GM08714 (cell line): ENCODE measurements at regions not wholly inside any gene's neighbourhood (a gene's known extent, or its start where the extent isn't known, plus 50 kb on each side); places are given as distances from the start of the nearest gene placed in this dataset.

ENCODE experiments used
- H3K4me3 ChIP-seq: fragments of 200-500 bp; sonication (Bioruptor generic); 2 replicates; pipeline ENCODE4 v1.5.1; 2014; ENCODE audit warnings: mild to moderate bottlenecking, low read length, inconsistent platforms
- ZNF274 ChIP-seq: IDR thresholded peaks from 2 replicates; pipeline ENCODE4 v1.6.1; 2012; ENCODE audit warnings: mild to moderate bottlenecking, low read depth, low read length

DNA sequence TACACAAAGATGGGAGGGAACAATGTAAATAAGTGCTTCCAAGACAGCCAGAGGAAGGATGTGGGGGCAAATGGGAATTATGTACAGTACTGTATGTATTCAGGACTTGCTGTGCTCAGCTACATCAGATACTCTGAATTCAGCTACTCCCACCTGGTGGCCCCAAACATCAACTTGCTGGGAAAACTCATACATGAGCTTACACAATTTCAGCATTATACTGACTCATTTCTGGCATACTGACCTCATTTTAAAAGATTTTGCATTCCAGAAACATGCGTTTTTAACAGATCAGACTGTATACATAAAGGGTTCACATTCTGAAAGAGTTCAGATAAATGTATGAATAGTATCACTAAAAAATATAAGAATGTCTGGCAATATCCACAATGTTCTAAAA, 59.7 kb downstream of the GPX5 start:
- no peak overlapping the region; the same call in 1 of the 2 replicates for H3K4me3 ChIP-seq
- TF ChIP-seq ZNF274: no peak

DNA sequence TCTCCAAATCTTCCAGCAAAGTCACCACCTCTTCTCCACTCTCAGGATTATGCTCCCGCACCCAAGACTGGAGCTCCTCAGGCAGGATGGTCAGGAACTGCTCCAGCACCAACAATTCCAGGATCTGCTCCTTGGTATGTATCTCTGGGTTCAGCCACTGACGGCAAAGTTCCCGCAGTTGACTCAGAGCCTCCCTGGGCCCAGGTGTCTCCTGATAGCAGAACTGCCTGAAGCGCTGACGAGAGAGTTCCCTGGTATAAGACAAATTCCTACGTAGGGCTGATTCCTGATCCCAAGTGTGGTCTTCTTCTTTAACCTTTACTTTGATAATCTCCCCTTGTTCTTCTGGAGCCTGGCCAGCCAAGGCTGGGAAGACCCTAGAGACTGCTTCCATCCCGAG, 60.6 kb downstream of the GPX5 start:
- TF ChIP-seq ZNF274: no peak
- H3K4me3 ChIP-seq: peak overlapping the region; percentile 75

DNA sequence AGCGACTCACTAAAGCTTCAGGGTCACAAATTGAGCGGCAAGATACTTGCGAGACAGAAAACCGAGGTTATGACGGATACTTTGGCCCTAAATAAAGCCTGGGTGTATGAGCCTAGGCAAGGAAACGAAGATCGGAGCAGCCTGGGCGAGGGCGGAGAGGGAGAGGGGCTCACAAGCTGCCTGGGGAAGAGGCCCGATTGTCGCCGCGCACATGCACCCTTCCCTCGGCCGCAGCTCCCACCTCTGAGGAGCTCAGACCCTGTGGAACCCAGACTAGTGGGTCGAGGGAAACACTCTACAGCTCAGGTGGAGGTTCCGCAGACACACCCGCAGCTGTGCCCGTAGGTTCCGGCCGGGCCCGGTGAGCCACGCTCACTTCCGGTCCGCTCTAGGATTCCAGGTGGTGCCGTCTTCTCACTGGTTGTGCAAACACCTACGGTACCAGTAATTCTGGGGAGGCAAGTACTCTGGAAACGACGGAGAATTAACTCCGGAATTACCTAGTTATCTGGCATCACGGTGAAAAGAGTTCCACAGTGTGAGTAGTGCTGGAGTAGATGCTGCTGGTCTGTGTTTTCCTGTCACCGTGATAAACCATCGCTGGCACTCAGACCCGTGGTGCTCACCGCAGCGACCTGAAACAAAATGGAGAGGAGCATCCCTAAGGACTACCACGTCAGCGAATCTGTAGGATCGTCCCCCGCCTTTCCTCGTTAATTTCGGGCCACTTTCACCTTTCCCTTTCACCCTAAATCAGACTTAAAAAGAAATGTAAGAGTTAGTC, 61.5 kb downstream of the GPX5 start:
- H3K4me3 ChIP-seq: peak overlapping the region; percentile 75
- no peak for TF ChIP-seq ZNF274

DNA sequence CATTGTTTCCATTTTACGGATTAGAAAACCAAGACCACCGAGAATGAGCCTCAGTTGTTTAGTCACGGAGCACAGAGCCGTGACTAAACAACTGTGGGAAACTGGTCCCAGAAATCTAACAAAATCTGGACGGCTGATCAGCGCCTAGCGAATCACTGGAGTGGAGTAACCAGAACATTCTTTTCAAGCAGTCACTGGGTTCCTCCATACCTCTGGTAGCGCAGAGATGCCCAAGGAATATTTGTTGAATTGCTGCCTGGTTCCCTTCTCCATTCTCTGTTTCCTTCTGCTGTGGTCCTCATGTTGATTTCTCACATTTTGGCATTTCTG, 62.0 kb downstream of the GPX5 start:
- TF ChIP-seq ZNF274: no peak
- H3K4me3 ChIP-seq: peak overlapping the region; percentile 75

DNA sequence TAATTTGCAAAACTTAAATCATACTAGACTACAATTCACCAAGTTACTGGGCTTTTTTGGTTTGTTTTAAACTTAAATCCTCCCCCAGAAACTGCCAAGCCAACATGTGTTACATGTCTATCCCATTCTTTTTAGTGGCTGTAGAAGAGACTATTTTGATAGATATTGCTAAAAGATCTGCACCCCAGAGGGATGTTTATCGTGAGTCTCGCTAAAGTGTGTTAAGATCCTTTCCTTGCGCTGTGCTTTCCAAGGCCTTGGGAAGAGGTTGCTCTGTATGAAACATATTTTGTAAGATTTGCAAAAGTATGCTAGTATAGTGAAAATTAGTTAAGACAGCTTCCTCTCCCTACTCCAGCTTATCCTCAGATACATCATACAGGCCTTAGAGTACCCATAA, 63.0 kb downstream of the GPX5 start:
- H3K4me3 ChIP-seq: no peak overlapping the region; the same call in 1 of the 2 replicates
- no peak for TF ChIP-seq ZNF274

DNA sequence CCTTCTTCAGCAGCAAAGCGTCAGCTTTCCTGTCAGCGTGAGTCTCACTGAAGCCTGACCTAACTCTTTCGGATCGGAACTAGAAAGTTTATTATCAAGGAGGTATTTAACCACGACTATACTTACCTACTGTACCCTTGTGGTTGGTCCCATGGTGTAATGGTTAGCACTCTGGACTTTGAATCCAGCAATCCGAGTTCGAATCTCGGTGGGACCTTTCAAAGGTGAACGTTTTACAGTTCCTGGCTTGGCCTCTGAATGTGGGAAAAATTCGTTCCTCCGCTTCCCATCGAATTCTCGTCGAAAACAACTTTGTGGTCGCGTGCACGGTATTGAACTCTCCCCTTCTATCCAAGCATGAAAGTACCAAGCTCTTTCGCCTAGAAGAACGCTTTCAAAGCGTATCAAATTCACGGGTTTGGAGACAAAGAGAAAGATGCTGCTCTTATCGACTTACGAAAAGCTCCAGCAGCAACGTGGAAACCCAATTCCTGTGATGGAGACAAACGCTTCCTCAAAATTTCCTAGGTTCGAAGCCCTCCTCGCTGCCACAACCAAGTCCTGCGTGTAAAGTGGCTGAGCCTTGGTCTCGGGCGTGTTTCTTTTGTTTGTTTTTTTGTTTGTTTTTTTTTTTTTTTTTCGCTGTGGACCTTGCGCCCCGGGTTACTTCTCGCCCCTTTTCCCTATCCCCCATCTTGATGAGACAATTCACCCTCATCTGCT, 63.7 kb downstream of the GPX5 start:
- TF ChIP-seq ZNF274: no peak
- H3K4me3 ChIP-seq: peak overlapping the region; percentile 23

DNA sequence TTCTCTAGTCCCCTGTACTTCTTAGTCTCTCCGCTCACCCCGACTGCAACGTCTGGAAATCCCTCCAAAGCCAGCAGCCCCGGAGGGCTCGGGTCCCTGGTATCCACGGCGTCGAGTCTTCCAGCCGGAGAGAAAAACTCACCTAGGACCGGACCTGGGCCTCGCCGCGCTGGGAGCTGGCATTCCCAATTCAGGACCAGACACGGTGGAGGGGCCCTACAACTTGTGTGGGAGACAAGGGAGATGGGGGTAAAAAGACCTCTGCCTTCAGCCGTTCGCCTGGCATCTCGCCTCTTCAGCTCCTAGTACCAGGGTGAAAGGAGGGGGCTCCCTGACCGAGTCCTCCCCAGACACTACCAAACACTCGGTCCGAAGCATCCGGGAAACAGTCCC, 64.3 kb downstream of the GPX5 start:
- TF ChIP-seq ZNF274: no peak
- H3K4me3 ChIP-seq: peak overlapping the region; percentile 23; the same call in 1 of the 2 replicates

DNA sequence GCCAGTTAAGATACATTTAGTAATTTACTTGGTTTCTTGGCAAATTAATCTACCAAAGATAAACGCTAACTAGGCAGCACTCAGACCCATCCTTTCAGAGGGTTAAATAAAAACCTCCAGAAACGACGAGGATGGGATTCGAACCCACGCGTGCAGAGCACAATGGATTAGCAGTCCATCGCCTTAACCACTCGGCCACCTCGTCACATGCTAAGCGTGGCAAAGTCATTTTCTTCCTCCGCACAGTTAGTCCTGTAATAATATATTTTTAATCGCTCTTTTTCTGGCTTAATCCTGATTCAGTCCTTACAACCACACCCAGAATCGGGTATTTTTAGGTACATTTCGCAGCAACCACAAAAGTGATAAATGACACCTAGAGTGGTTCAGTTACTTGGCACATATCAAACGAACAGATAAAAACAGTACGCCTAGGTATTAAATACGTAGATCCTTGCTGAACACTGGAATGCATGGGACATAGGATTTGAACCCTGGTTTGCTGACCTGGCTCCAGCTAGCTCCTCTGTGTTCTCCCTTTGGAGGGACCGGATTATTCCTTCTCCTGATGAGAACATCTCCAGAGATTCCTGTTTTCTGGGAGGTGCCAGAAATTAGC, 71.6 kb downstream of the GPX5 start:
- peak overlapping the region; percentile 88 for H3K4me3 ChIP-seq

DNA sequence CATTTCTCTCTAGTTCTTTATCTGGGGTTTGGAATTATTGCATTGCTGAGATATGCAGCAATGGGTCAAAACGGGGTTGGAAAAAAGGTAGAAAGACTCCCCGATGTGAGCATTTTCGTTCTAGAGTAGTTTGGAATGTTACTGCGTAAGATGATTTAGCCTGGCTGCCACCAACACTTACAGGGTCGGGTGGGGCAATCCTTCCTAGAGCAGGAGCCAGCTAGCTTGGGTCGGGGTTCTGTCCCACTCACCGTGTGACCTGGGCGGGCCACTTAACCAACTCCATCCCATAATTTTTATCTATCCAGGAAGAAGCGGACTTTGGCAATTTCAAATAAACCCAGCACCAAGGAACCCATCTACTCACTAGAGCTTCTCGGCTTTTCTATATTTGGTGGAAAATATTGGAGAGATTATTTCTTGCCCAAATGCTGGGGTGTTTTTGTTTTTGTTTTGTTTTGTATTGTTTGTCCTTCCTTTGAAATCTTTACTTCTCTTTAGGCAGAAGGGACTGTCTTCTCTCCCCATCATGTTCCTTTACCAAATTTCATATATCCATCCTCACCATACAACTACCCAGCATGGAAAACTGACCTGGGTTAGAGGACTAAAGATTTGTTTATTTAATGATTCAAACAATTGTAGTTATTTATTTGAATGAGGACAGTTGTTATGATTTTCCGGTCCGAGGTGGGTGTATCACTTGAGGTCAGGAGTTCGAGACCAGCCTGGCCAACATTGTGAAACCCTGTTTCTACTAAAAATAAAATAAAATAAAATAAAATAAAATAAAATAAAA, 72.4 kb downstream of the GPX5 start:
- peak overlapping the region; percentile 88 for H3K4me3 ChIP-seq
- no peak for TF ChIP-seq ZNF274

More for the DNA sequence above, 71.6 kb downstream of the GPX5 start:
- TF ChIP-seq ZNF274: no peak

DNA sequence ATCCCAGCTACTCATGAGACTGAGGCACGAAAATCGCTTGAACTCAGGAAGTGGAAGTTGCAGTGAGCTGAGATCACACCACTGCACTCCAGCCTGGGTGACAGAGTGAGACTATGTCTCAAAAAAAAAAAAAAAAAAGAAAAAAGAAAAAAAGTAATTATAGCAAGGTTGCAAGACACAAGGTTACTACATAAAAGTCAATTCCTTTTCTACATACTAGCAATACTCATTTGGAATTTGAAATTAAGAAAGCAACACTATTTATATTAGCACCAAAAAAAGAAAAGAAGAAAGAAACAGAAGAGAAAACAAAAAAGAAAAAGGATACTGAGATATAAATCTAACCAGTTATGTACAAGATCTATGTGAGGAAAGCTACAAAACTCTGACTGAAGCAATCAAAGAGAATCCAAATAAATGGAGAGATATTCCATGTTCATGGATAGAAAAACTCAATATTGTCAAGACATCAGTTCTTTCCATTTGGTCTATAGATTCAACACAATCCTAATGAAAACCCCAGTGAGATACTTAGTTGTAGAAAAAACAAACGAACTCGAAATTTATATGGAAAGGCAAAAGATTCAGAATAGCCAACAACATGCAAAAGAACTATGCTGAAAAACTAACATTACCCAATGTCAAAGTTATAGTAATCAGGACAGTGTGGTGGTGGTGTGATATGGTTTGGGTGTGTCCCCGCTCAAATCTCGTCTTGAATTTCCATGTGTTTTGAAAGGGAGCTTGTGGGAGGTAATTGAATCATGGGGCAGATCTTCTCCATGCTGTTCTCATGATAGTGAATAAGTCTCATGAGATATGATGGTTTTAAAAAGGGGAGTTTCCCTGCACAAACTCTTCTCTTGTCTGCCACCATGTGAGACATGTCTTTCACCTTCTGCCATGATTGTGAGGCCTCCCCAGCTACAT, 73.3 kb downstream of the GPX5 start:
- no peak for TF ChIP-seq ZNF274

DNA sequence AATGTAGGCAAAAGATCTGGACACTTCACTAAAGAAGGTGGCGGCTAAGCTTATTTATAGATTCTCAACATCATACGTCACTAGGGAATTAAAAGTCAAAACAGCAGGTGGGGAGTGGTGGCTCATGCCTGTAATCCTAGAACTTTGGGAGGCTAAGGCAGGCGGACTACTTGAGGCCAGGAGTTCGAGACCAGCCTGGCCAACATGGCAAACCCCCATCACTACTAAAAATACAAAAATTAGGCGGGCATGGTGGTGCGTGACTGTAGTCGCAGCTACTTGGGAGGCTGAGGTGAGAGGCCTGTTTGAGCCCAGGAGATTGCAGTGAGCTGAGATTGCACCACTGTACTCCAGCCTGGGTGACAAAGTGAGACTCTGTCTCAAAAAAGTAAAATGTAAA, 74.6 kb downstream of the GPX5 start:
- TF ChIP-seq ZNF274: no peak
- H3K4me3 ChIP-seq: no peak overlapping the region

More for the DNA sequence above, 73.3 kb downstream of the GPX5 start:
- H3K4me3 ChIP-seq: no peak overlapping the region

DNA sequence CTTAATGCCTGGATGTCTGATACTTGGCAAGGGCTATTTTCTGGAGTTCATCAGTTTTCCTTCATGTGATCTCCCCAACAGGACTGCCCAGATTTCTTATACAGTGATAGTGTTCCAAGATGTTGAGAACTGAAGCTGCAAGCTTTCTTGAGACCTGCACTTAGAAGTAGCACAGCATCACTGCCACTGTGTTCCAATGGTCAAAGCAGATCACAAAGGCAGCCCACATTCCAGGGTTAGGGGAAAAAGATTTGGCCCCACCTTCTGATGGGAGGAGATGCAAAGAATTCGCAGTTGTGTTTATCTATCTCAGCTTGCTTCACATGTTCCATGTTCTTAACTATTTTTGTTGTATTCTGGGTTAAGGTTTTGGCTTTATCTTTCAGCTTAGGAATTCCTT, 78.2 kb downstream of the GPX5 start:
- no peak overlapping the region for H3K4me3 ChIP-seq
- no peak for TF ChIP-seq ZNF274
